Trophoblast cell (in vitro differentiated cells and primary cell): ENCODE measurements at regions not wholly inside any gene's neighbourhood (a gene's known extent, or its start where the extent isn't known, plus 50 kb on each side); places are given as distances from the start of the nearest gene placed in this dataset.

Source experiments
- DNase-seq, 2 donors: peaks; one replicate each; pipeline ENCODE4 v3.0.0-alpha.2; 2016
- H2AFZ ChIP-seq: 2 replicates; pipeline ENCODE4 v1.6.1; 2013; ENCODE audit warnings: low read length, moderate library complexity, mild to moderate bottlenecking; ENCODE audit not compliant: insufficient read depth, poor library complexity
- H2AK5ac ChIP-seq: 2 replicates; pipeline ENCODE4 v1.6.1; 2013; ENCODE audit warnings: mild to moderate bottlenecking, low read length
- H2BK120ac ChIP-seq: 2 replicates; pipeline ENCODE4 v1.6.1; 2013; ENCODE audit warnings: low read length, mild to moderate bottlenecking, moderate library complexity; ENCODE audit not compliant: insufficient read depth, poor library complexity
- H2BK12ac ChIP-seq: 2 replicates; pipeline ENCODE4 v1.6.1; 2013; ENCODE audit warnings: mild to moderate bottlenecking, low read length, moderate library complexity
- H2BK5ac ChIP-seq: 2 replicates; pipeline ENCODE4 v1.6.1; 2013; ENCODE audit warnings: low read length, low read depth, moderate library complexity, mild to moderate bottlenecking; ENCODE audit not compliant: poor library complexity
- H3K14ac ChIP-seq: 2 replicates; pipeline ENCODE4 v1.6.1; 2013; ENCODE audit warnings: mild to moderate bottlenecking, low read length
- H3K18ac ChIP-seq: 2 replicates; pipeline ENCODE4 v1.6.1; 2013; ENCODE audit warnings: mild to moderate bottlenecking, low read length
- H3K23ac ChIP-seq: 2 replicates; pipeline ENCODE4 v1.6.1; 2013; ENCODE audit warnings: low read length
- H3K27ac ChIP-seq: 2 replicates; pipeline ENCODE4 v1.5.1; 2013; ENCODE audit warnings: low read depth, mild to moderate bottlenecking, inconsistent platforms, low read length, moderate library complexity
- H3K27me3 ChIP-seq: 2 replicates; pipeline ENCODE4 v1.6.1; 2013; ENCODE audit warnings: inconsistent platforms, mild to moderate bottlenecking, low read length, moderate library complexity; ENCODE audit not compliant: insufficient read depth
- H3K36me3 ChIP-seq, 2 experiments: 1 replicate in 1 of 2; 2 replicates in 1 of 2; pipeline ENCODE4 v1.6.1; 2013; ENCODE audit warnings: low read length in 2 of 2, mild to moderate bottlenecking in 2 of 2, moderate library complexity in 1 of 2; ENCODE audit not compliant: insufficient read depth in 2 of 2, control insufficient read depth in 1 of 2
- H3K4ac ChIP-seq: 2 replicates; pipeline ENCODE4 v1.6.1; 2013; ENCODE audit warnings: low read depth, mild to moderate bottlenecking, low read length, moderate library complexity
- H3K4me1 ChIP-seq, 2 experiments: 1 replicate in 1 of 2; 2 replicates in 1 of 2; pipeline ENCODE4 v1.6.1; 2013; ENCODE audit warnings: low read length in 2 of 2, mild to moderate bottlenecking in 2 of 2, moderate library complexity in 1 of 2; ENCODE audit not compliant: insufficient read depth in 2 of 2, control insufficient read depth in 1 of 2
- H3K4me2 ChIP-seq: 2 replicates; pipeline ENCODE4 v1.6.1; 2013; ENCODE audit warnings: inconsistent platforms, mild to moderate bottlenecking, low read length, moderate library complexity
- H3K4me3 ChIP-seq: 2 replicates; pipeline ENCODE4 v1.5.1; 2013; ENCODE audit warnings: mild to moderate bottlenecking, low read depth, low read length, inconsistent platforms
- H3K79me1 ChIP-seq: one replicate; pipeline ENCODE4 v1.6.1; 2013; ENCODE audit warnings: low read length
- H3K79me2 ChIP-seq: 2 replicates; pipeline ENCODE4 v1.6.1; 2013; ENCODE audit warnings: low read length, mild to moderate bottlenecking; ENCODE audit not compliant: control insufficient read depth, insufficient read depth, poor library complexity
- H3K9ac ChIP-seq: 2 replicates; pipeline ENCODE4 v1.6.1; 2013; ENCODE audit warnings: mild to moderate bottlenecking, low read length
- H3K9me3 ChIP-seq: 2 replicates; pipeline ENCODE4 v1.6.1; 2013; ENCODE audit warnings: low read depth, mild to moderate bottlenecking, control low read depth, inconsistent platforms, low read length; ENCODE audit not compliant: insufficient read depth
- H4K12ac ChIP-seq: 2 replicates; pipeline ENCODE4 v1.6.1; 2013; ENCODE audit warnings: low read depth, mild to moderate bottlenecking, low read length, moderate library complexity
- H4K8ac ChIP-seq: 2 replicates; pipeline ENCODE4 v1.6.1; 2013; ENCODE audit warnings: low read depth, mild to moderate bottlenecking, low read length, moderate library complexity
- H4K91ac ChIP-seq: one replicate; pipeline ENCODE4 v1.6.1; 2013; ENCODE audit warnings: low read depth, mild to moderate bottlenecking, low read length, moderate library complexity
- WGBS: extraction: QIAGEN DNeasy Blood & Tissue Kit; methylation state at CpG from one replicate; pipeline ENCODE4 v1.1.7; 2013; ENCODE audit warnings: missing lambda C conversion rate; ENCODE audit not compliant: insufficient read length, insufficient coverage; ENCODE audit errors: extremely low coverage; 5-methylcytosine and 5-hydroxymethylcytosine counted together

- Histone ChIP-seq H3K36me3 (no peaks in the 10 kb centered on the region), H3K9me3 (no peaks in the 10 kb centered on the region), H3K27me3 (no peaks in the 10 kb centered on the region), H3K79me2 (no peaks in the 10 kb centered on the region), H4K8ac (no peak overlapping the region), H3K14ac (no peak overlapping the region), H3K4me2 (no peak overlapping the region), H2AK5ac (no peak overlapping the region), H3K4me1 (no peaks in the 10 kb centered on the region), H2AFZ (no peak overlapping the region), H3K4me3 (no peak overlapping the region), H3K23ac (no peak overlapping the region), H2BK5ac (no peak overlapping the region), H3K27ac (no peak overlapping the region), H4K12ac (no peak overlapping the region), H2BK120ac (no peak overlapping the region), H3K9ac (no peak overlapping the region), H3K18ac (no peak overlapping the region), H3K79me1 (no peaks in the 10 kb centered on the region), H2BK12ac (no peak overlapping the region), H3K4ac (no peak overlapping the region), H4K91ac (no peak overlapping the region)
- WGBS = no CpG with 5 or more reads among the region's 5 CpGs
- DNase-seq = no peak
Observed at GRCh38 chr2:103819599-103819998, 1034.3 kb upstream of the POU3F3 start.

- Histone ChIP-seq H3K36me3 (no peaks in the 10 kb centered on the region), H4K8ac (no peak overlapping the region), H2BK12ac (no peak overlapping the region), H3K27ac (no peak overlapping the region), H2AK5ac (no peak overlapping the region), H2BK5ac (no peak overlapping the region), H3K79me2 (no peaks in the 10 kb centered on the region), H3K18ac (no peak overlapping the region), H3K4me3 (no peak overlapping the region), H3K4me2 (no peak overlapping the region), H4K91ac (no peak overlapping the region), H3K27me3 (no peaks in the 10 kb centered on the region), H3K9ac (no peak overlapping the region), H3K23ac (no peak overlapping the region), H3K14ac (no peak overlapping the region), H2AFZ (no peak overlapping the region), H2BK120ac (no peak overlapping the region), H3K9me3 (no peaks in the 10 kb centered on the region), H3K79me1 (no peaks in the 10 kb centered on the region), H4K12ac (no peak overlapping the region), H3K4me1 (no peaks in the 10 kb centered on the region), H3K4ac (no peak overlapping the region)
- DNase-seq = no peak
- no CpG with 5 or more reads among the region's 1 CpG for WGBS
Observed at GRCh38 chr2:103823847-103824246, 1030.1 kb upstream of the POU3F3 start.

GRCh38 chr2:103847276-103847675 lies 1006.6 kb upstream of the POU3F3 start:
- H3K14ac ChIP-seq = no peak overlapping the region
- H2AFZ ChIP-seq = no peak overlapping the region
- no peak overlapping the region for H4K12ac ChIP-seq
- H3K4me2 ChIP-seq = no peak overlapping the region
- no peak overlapping the region for H3K9ac ChIP-seq
- no peak overlapping the region for H4K8ac ChIP-seq
- no peaks in the 10 kb centered on the region for H3K79me1 ChIP-seq
- no peaks in the 10 kb centered on the region for H3K27me3 ChIP-seq
- no peaks in the 10 kb centered on the region for H3K9me3 ChIP-seq
- H2BK5ac ChIP-seq = no peak overlapping the region
- H3K4ac ChIP-seq = no peak overlapping the region
- whole genome bisulfite sequencing = no CpG with 5 or more reads among the region's 2 CpGs
- no peak overlapping the region for H3K27ac ChIP-seq
- no peaks in the 10 kb centered on the region for H3K79me2 ChIP-seq
- no peak overlapping the region for H3K23ac ChIP-seq
- no peak overlapping the region for H4K91ac ChIP-seq
- no peak overlapping the region for H3K18ac ChIP-seq
- H3K4me3 ChIP-seq = no peak overlapping the region
- H3K36me3 ChIP-seq = no peaks in the 10 kb centered on the region
- no peaks in the 10 kb centered on the region for H3K4me1 ChIP-seq
- no peak overlapping the region for H2AK5ac ChIP-seq
- no peak overlapping the region for H2BK12ac ChIP-seq
- H2BK120ac ChIP-seq = no peak overlapping the region
- DNase-seq = no peak

GRCh38 chr2:103859238-103859637 lies 994.7 kb upstream of the POU3F3 start:
- no peak overlapping the region for H3K14ac ChIP-seq
- no peak overlapping the region for H4K91ac ChIP-seq

More at GRCh38 chr2:103859238-103859637, 994.7 kb upstream of the POU3F3 start:
- Histone ChIP-seq H3K4ac (no peak overlapping the region), H2BK12ac (no peak overlapping the region), H2AK5ac (no peak overlapping the region), H4K12ac (no peak overlapping the region), H3K4me3 (no peak overlapping the region), H3K27me3 (no peaks in the 10 kb centered on the region), H3K18ac (no peak overlapping the region), H3K23ac (no peak overlapping the region), H3K27ac (no peak overlapping the region), H3K9ac (no peak overlapping the region), H3K79me1 (no peaks in the 10 kb centered on the region), H3K4me2 (no peak overlapping the region), H3K4me1 (no peaks in the 10 kb centered on the region), H3K79me2 (no peaks in the 10 kb centered on the region), H3K36me3 (no peaks in the 10 kb centered on the region), H2AFZ (no peak overlapping the region), H3K9me3 (no peaks in the 10 kb centered on the region), H2BK120ac (no peak overlapping the region), H2BK5ac (no peak overlapping the region), H4K8ac (no peak overlapping the region)
- DNase-seq = no peak
- WGBS = no CpG with 5 or more reads among the region's 2 CpGs
